ENCODE measurements at regions not wholly inside any gene's neighbourhood (a gene's known extent, or its start where the extent isn't known, plus 50 kb on each side); places are given as distances from the start of the nearest gene placed in this dataset.

DNA sequence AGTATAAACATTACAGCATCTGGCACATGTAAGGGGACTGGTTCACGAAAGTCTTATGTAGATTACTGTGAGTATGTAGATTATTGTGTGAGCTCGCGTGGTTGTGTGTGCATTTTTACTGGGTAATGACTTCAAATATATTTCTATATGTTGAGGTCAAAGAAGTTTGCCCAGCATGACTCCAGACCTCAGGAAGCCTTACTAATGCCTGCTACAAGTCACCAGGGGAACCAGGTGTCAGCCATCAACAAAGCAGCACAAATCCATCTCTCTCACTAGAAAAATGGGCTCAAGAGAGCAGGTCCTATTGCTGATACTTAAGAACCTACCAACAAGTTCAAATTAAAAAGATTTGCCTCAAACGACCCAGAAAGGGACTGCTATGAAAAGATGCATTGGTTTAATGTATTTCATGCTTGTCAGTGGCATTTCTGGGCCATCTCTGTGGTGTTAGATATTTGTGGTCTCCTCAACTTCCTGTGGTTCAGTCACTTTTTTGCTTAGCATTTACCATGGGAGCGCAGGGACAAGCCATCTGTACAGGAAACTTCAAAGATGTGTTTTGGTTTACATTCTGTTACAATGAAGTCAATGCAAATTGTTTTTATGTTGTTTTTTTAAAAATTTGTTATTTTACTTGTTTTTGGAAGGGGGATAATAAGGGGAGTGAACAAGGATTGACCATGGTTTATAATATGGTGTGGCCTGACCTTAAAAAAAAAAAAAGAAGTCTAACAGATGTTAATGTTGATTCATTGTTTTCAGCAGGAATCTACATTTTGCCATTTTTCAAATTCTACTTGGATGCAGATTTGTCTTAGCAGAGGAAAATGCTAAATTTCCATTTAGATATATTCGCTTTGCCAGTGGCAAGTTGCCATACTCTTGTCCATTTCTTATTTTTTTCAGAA is 172.1 kb upstream of the ADAMTS9 start:
- DNase-seq (ENCODE audit: low spot score): no peak
- no peak for ATAC-seq
- intact Hi-C loops (cut with DNase I): no loop called here

DNA sequence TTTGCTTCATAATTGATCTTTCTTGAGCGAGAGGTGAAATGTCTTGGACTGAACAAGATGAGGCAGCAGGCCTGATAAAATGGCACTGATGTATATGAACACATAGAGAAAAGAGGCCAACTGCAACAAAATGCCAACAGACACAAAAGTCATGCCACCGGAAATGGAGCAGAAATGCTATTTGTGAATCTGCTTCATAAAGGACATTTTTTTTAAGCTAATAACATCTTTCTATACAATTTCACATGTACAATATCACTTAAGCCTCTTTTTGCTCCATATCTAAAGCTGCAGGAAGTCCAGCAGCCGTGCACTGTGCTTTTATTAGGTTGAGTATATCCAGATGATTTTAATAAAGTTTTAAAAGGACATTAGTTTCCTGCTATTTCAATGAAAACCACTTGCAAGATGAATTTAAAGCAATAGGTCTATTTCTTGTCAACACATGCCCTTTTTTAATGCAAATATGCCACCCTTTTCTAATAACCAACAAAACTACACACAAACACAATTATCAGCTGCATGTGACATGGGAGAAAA is 169.2 kb upstream of the ADAMTS9 start:
- ATAC-seq (no peak), DNase-seq (ENCODE audit: low spot score) (no peak)
- intact Hi-C loops (cut with DNase I): no loop called here

DNA sequence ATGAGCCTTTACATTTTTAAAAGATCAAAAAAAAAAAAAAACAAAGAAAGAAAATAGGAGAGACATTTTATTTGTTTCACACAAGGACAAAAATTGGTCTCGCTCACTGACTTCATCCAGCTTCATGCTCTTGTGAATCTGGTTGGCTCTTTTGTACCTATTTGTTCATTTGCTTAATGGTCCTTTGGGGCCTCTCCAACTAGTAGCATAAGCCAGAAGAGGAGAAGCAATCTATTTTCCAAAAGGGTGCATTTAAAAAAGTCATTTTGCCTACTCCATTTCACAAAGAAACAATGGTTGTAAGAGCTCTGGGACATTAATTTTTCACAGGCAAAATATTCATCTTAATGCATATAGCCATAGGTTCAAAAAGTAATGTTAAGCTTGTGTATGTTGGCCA is 168.3 kb upstream of the ADAMTS9 start:
- ATAC-seq: no peak
- intact Hi-C loops (cut with DNase I): no loop called here
- DNase-seq (ENCODE audit: low spot score): no peak

DNA sequence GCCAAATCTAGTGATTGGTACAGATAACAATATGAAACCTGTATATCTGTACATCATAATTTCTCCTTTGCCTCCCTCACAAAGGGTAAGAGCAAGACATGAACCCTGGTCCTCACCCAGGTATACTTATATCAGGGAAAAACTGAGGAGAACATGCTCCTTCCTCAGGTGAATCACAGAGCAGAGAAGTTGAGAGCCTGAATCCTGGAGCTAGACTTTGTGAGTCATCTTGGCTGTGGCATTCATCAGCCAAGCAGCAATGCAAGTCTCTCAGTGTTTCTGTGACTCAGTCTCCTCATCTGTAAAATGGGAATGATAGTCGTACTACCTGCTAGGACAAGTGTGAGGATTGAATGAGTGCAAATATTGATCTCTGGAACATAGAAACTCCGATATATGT is 165.7 kb upstream of the ADAMTS9 start:
- intact Hi-C loops (cut with DNase I): no loop called here
- DNase-seq (ENCODE audit: low spot score) (no peak), ATAC-seq (no peak)

DNA sequence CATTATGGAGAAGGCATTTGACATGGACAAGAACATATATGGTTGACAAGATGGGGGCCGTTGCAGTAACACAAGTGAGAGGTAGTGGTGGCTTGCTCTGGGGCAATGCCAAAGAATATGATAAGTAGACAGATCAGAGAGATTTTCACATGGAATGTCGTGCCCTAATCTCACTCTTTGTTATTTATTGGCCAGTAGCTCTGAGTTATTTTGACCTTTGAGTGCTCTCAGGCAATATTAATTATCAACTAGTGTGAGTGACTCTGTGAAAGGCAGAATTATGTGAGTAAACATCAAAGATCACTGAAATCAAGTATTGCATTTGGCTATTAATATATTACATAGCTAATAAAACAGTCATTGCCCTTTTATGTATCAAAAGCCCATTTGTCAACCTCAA is 164.9 kb upstream of the ADAMTS9 start:
- DNase-seq (ENCODE audit: low spot score) (no peak), ATAC-seq (no peak)
- intact Hi-C loops (cut with DNase I): no loop called here

DNA sequence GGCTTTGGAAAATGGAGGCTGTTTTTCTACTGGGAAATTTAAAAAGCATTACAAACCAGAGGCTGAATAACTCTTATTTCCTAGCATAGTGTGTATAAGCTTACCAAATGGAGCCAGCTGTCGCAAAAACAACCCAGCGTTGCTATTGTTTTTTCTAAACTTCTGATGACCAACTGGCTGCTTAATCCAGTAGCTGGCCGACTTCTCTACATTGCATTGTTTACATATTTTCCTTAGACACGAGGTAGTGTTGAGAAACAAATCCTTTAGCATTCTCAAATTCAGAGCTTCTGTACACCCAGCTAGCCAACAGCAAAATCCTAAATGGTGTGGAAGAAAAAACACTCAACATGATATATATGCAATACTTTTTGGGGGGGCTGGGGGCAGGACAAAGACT is 161.0 kb upstream of the ADAMTS9 start:
- intact Hi-C loops (cut with DNase I): no loop called here
- DNase-seq (ENCODE audit: low spot score) (no peak), ATAC-seq (peak; percentile 15)

DNA sequence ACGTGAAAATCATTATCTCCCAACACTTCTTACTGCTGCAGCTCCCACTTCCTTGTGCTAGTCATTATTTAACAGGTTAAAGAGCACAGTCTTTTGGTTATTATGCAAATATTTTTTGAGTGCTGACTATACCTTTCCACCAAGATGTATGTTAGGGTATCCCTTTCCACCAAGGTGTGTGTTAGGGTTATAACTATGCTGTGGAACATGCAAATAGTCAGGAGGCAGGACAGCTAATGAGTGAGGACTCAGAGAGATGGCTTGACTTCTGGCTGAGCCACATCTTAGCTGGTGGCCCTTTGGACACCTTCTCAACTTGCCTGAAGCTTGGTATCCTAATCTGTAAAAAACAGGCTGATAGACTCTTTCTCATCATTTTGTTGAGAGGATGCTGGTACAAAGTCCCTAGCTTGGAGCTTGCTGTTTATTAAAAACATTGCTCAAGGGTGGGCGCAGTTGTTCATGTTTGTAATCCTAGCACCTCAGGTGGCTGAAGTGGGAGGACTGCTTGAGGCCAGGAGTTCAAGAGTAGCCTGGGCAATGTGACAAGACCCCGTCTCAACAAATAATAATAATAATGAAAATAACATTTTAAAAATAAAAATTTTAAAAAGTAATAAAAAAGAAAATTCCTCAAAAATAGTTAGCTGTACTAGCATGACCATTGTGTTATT is 160.5 kb upstream of the ADAMTS9 start:
- intact Hi-C loops (cut with DNase I): no loop called here
- ATAC-seq: no peak
- DNase-seq (ENCODE audit: low spot score): no peak

DNA sequence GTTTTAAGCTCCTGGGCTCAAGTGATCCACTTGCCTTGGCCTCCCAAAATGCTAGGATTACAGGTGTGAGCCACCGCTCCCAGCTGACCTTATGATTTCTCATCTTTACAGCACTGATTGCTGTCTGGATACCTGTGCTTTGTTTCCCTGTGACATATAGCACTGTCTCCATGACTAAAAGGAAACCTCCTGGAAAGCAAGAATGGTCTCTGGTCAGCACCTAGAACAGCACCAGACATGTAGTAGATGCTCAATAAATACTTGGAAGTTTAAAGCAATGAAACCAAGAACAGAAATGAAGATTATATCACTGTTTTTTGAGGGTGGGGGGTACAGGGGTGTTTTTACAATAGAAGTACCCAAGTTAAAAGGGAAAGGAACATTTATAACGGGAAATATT is 156.8 kb upstream of the ADAMTS9 start:
- ATAC-seq: no peak
- DNase-seq (ENCODE audit: low spot score): no peak
- intact Hi-C loops (cut with DNase I): no loop called here

DNA sequence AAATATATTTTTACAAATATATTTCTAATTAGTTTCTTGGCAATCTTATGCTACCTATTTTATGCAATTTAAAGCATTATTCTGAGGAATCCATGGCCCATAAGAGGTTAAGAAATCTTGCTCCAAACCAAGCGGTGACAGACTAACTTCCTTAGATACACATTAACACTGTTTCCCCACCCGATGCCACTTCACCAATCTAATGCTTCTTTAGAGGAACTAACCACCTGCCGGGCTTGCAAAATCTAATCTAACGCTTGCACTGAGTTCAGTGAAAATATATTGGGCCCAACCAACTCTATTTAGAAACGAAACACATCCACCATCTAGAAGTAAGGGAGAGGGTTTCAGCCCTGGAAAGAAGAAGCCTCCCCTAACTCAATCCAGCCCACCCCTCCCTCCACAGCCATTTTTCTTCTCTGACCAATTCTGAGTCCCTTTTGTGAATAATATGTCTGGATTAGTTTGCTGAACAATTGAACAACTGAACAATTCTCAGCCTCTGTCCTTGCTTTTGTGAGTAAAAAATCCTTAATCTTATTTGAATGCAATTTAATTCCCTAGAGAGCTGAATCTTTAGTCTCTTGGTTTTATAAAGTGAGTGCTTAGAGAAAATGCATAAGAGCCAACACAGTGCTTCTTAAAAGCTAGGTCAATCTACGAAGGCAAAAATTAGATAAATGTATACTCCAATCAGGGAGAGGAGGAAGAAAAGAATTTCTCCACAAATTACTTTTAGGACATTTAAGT is 150.4 kb upstream of the ADAMTS9 start:
- ATAC-seq (no peak), DNase-seq (ENCODE audit: low spot score) (no peak)
- intact Hi-C loops (cut with DNase I): no loop called here

DNA sequence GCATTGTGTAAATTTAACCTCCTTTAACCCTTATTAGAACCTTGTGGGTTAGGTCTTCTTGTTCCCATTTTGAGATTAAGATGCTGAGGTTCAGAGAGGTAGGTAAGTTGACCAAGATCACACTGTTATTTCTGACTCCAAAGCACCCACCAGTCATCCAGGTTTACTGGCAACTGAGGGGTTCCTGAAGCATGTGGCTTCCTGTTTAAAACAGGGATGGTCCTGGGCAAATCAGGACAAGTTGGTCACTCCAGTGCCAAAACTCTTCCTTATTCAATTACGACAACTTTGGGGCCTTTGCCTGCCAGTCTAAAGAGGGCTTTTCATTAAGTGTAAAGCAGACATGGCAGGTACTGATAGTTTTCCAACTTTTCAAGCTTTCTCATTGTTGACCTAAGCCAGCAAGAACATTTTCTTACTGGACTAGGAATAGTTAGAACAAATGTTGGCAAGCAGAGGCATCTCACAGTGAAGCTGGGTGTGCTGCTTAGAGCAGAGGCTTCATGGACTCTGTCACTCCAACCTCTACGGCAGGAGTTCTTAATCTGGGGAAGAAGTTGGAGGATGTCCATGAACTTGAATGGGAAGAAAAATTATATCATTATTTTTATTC is 149.4 kb upstream of the ADAMTS9 start:
- intact Hi-C loops (cut with DNase I): no loop called here
- DNase-seq (ENCODE audit: low spot score) (no peak), ATAC-seq (peak; percentile 72)

DNA sequence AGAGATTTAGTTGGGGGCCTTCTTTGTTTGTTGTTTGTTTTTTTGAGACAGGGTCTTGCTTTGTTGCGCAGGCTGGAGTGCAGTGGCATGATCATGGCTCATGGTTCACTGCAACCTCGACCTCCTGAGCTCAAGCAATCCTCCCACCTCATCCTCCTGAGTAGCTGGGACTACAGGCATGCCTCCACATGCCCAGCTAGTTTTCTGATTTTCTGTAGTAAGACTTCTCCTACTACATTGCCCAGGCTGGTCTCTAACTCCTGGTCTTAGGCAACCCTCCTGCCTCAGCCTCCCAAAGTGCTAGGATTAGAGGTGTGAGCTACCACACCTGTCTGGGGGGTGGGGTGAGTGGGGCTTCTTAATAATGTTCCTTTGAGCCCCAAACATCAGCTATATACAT is 148.3 kb upstream of the ADAMTS9 start:
- intact Hi-C loops (cut with DNase I): no loop called here
- ATAC-seq (no peak), DNase-seq (ENCODE audit: low spot score) (no peak)

DNA sequence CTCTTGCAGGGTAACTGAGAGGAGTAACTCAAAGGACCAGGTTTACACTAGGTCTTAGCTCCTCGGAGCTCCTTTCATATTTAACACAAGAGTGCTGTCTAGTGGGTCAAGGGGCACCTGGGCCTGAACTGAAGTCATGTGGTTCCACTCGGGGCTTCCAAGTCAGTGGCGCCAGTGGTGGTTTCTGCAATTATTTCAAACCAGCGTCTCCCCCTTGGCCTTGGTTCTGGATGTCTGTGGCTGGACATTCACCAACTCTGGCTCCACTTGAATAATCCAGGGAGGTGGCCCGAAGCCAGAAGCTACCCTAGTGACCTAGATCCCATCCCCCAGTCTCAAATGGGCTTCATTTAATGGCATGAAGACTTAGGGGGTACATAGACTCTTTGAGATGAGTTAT is 144.3 kb upstream of the ADAMTS9 start:
- ATAC-seq: no peak
- intact Hi-C loops (cut with DNase I): no loop called here
- DNase-seq (ENCODE audit: low spot score): no peak

DNA sequence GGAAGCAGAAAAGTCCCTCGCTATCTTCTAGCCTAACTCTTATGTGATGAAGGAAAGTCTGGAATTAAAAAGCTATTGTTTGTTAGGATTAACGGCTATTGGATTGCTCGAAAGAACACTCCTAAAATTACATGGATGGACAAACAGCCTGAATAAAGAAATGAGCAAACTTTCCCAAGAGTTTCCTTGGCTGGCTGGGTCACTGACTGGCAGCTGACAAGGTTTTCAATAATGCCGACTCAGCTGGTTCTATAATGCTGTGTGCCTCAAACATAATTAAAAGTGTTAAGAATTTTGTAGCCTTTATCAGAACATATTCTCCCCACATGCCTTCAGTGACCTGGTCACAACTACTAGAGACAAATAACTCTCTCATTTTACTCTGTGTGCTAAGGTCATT is 142.9 kb upstream of the ADAMTS9 start:
- no peak for ATAC-seq
- intact Hi-C loops (cut with DNase I): no loop called here
- DNase-seq (ENCODE audit: low spot score): no peak

DNA sequence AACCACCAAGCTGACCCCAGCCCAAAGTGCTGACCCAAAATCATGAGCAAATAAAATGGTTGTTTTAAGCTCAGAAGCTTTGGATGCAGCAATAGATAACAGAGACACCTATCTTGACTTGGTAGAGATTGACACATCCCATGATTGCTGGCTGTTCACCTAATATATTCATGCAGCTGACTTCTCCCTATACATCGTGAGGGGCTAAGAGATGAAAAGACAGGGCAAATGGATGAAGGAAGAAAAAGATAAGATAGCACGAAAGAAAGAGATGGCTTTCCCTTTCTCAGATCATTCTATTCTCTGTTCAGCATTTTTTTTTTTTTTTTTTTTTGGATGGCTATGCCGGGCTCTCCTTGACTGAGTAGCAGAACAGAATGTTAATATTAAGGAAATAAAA is 141.5 kb upstream of the ADAMTS9 start:
- ATAC-seq (no peak), DNase-seq (ENCODE audit: low spot score) (no peak)
- intact Hi-C loops (cut with DNase I): no loop called here

DNA sequence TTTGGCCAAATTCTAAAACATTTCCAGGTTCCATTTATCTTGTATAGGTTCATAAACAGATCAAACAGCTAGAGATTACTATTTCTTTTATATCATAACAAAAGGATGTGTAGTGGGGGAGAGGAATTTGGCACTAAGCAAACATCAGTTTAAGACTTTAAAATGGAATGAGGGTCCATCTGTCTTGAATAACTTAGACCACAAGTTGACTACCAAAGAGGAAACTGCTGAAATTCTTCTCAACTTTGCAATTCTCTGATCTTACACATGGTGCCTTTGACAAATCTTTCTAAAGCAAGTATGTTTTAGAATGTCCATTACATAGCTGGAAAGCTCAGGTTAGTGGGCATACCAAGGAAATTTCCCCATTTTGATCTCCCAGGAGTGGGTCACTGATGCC is 140.5 kb upstream of the ADAMTS9 start:
- no peak for ATAC-seq
- intact Hi-C loops (cut with DNase I): no loop called here
- DNase-seq (ENCODE audit: low spot score): no peak

DNA sequence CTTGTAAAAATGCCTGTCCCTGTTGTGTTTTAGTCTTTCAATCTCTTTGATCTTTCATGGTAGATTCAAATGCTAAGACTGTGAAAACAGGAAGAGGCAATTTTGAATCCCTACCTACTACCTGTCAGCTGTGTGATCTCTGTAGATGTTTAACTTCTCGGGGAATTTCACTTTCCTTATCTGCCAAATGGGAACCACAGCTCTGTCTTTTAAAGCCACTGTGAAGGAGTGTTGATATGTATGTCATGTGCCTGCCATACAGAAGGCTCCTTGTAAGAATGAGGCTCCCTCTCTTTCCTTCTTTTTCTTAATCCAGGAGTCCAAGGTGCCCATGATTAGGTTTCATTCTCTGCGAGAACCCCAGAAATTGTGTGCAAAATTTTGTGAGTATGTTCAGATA is 139.6 kb upstream of the ADAMTS9 start:
- no peak for ATAC-seq
- intact Hi-C loops (cut with DNase I): no loop called here
- DNase-seq (ENCODE audit: low spot score): no peak

DNA sequence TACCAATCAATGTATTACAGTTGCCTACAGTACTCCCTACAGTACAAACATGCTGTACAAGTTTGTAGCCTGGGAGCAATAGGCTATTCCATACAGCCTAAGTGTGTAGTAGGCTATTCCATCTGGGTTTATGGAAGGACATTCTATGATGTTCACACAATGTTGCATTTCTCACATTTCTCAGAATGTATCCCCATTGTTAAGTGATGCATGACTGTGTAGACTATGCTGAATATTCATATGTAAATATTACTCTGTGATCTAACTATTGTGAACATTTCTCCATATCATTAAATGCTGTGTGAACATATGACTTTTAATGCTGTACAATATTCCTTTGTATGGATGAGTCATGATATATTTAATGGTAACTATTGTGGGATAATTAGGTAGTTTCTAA is 139.2 kb upstream of the ADAMTS9 start:
- no peak for ATAC-seq
- intact Hi-C loops (cut with DNase I): no loop called here
- DNase-seq (ENCODE audit: low spot score): no peak

DNA sequence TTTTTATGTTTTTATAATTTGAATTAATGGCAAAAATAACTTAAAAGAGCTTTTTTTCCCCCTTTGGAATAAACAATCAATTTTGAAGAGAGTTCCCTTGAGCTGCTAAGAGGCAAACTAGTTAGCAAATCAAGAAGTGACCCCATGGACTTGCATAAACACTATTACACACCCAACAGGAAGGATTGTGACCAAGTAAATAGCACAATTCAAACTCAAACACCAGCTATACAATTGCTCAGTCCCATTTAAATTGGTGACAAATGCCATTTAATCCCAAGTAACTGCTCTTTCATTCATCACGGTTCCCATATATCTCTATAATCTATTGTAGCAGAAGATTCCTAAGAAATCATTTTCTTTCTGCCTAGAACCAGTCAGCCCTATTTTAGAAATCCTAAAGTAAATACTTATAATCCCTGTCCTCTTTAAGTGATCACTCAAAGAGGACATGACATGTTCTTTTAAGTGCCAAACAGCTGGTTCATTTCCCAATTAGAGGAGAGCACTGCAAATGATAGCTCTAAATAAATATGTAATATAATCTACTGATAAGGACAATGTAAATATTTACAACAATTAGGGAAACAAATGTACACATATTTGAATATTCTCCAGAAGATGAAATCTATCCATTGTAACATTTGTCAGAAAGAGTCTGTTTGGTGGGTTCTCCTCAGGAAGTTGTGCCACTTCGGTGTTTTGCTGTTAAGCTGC is 137.8 kb upstream of the ADAMTS9 start:
- ATAC-seq (no peak), DNase-seq (ENCODE audit: low spot score) (no peak)
- intact Hi-C loops (cut with DNase I): no loop called here

DNA sequence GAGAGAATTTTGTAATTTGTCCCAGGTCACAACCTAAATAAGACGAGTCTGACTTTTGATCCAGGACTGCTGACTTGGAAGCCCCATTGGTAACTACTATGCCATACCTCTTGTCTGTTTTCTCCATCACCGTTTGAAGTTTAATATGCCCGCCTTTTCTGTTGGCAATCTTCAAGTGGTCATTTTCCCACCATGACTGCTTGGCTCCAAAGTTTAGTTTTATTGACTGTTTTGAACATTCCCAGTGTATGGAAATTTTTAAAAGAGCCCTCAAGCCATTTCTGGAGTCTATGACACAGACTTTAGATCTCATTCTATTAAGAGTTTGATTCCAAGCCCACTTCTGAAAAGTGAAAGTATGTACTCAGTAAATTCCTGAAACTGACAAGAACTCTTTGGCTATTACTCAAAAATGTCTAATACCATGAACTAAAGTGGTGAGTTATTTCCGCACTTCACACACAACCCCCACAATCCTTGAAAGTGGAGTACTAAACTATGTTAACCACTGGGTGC is 136.7 kb upstream of the ADAMTS9 start:
- no peak for DNase-seq (ENCODE audit: low spot score)
- no peak for ATAC-seq
- intact Hi-C loops (cut with DNase I): no loop called here

Measured in sciatic nerve (tissue), 2 donors.